HG03280 (cell line): ENCODE measurements at regions not wholly inside any gene's neighbourhood (a gene's known extent, or its start where the extent isn't known, plus 50 kb on each side); places are given as distances from the start of the nearest gene placed in this dataset.
"Not testable (repeated sequence)": the region's sequence is repeated elsewhere in the genome, so short reads cannot be mapped to it uniquely, and the experiment has no call there.

Experiments used
- ATAC-seq: cut with Tn5 transposase; IDR thresholded peaks from one replicate; pipeline ENCODE4 v1.9.1; 2021; ENCODE audit warnings: mild to moderate bottlenecking, moderate library complexity; ENCODE audit not compliant: unreplicated experiment

GRCh38 chr5:116750631-116751580, 176.3 kb upstream of the SEMA6A start:
- no peak for ATAC-seq

- no peak for ATAC-seq
Observed at GRCh38 chr5:116747881-116748280, 173.3 kb upstream of the SEMA6A start.

GRCh38 chr5:116746668-116747067, 172.0 kb upstream of the SEMA6A start:
- no peak for ATAC-seq

- no peak for ATAC-seq
Observed at GRCh38 chr5:116740771-116741170, 166.1 kb upstream of the SEMA6A start.

GRCh38 chr5:116739571-116739970, 164.9 kb upstream of the SEMA6A start:
- ATAC-seq: no peak

- no peak for ATAC-seq
Observed at GRCh38 chr5:116738615-116739261, 164.1 kb upstream of the SEMA6A start.

- no peak for ATAC-seq
Observed at GRCh38 chr5:116738239-116738614, 163.6 kb upstream of the SEMA6A start.

GRCh38 chr5:116736671-116737070, 162.0 kb upstream of the SEMA6A start:
- no peak for ATAC-seq

- no peak for ATAC-seq
Observed at GRCh38 chr5:116733991-116734975, 159.7 kb upstream of the SEMA6A start.

GRCh38 chr5:116732591-116732990, 158.0 kb upstream of the SEMA6A start:
- ATAC-seq: no peak

- ATAC-seq: no peak
Observed at GRCh38 chr5:116731432-116731831, 156.8 kb upstream of the SEMA6A start.

- ATAC-seq: no peak
Observed at GRCh38 chr5:116730706-116731105, 156.1 kb upstream of the SEMA6A start.

- no peak for ATAC-seq
Observed at GRCh38 chr5:116730185-116730584, 155.6 kb upstream of the SEMA6A start.

GRCh38 chr5:116727248-116727647, 152.6 kb upstream of the SEMA6A start:
- ATAC-seq: no peak

- not testable (repeated sequence) for ATAC-seq
Observed at GRCh38 chr5:116726180-116726579, 151.6 kb upstream of the SEMA6A start.

- no peak for ATAC-seq
Observed at GRCh38 chr5:116724971-116725370, 150.3 kb upstream of the SEMA6A start.

GRCh38 chr5:116722651-116723050, 148.0 kb upstream of the SEMA6A start:
- ATAC-seq: no peak

GRCh38 chr5:116719106-116719505, 144.5 kb upstream of the SEMA6A start:
- ATAC-seq: no peak

- ATAC-seq: no peak
Observed at GRCh38 chr5:116718317-116718716, 143.7 kb upstream of the SEMA6A start.

GRCh38 chr5:116709082-116709481, 134.5 kb upstream of the SEMA6A start:
- ATAC-seq: no peak

GRCh38 chr5:116705121-116705519, 130.5 kb upstream of the SEMA6A start:
- not testable (repeated sequence) for ATAC-seq
